ENCODE measurements at regions not wholly inside any gene's neighbourhood (a gene's known extent, or its start where the extent isn't known, plus 50 kb on each side); places are given as distances from the start of the nearest gene placed in this dataset.

- H3K4me3 Mint-ChIP-seq, result no peak overlapping the region
- no peak for TF ChIP-seq CTCF (IDR thresholded peaks at IDR 0.05)
- no peak overlapping the region for H3K4me3 ChIP-seq (ENCODE audit: low read length)
- no peaks in the 10 kb centered on the region for H3K4me1 ChIP-seq (ENCODE audit: control insufficient read depth, insufficient read depth, low read length)
- no peaks in the 10 kb centered on the region for H3K36me3 Mint-ChIP-seq
- H3K27me3 ChIP-seq (ENCODE audit: control insufficient read depth, insufficient read depth, low read length), result no peaks in the 10 kb centered on the region
- ATAC-seq (no peak), DNase-seq (no peak)
- no peak overlapping the region for H3K27ac ChIP-seq (ENCODE audit: low read length)
- H3K4me1 Mint-ChIP-seq, result no peaks in the 10 kb centered on the region
- H3K27ac Mint-ChIP-seq, result no peak overlapping the region
- peaks cover 0 to 11% of the 10 kb centered on the region in 2 donors for H3K9me3 Mint-ChIP-seq
- no peaks in the 10 kb centered on the region for H3K9me3 ChIP-seq (ENCODE audit: control insufficient read depth, insufficient read depth, low read length)
- intact Hi-C loops (cut with micrococcal nuclease), result no loop called here
- H3K36me3 ChIP-seq (ENCODE audit: control insufficient read depth, insufficient read depth, low read length), result no peaks in the 10 kb centered on the region
- H3K27me3 Mint-ChIP-seq (ENCODE audit: low read depth in 2 of 2), result no peaks in the 10 kb centered on the region
These were observed 332.2 kb downstream of the TBC1D4 start for GRCh38 chr13:75149776-75150175.

GRCh38 chr13:75147946-75148345, 334.0 kb downstream of the TBC1D4 start:
- Mint-ChIP-seq H3K27me3 (ENCODE audit: low read depth in 2 of 2) (no peaks in the 10 kb centered on the region), H3K36me3 (no peaks in the 10 kb centered on the region), H3K4me3 (no peak overlapping the region), H3K9me3 (peaks cover 0 to 10% of the 10 kb centered on the region in 2 donors), H3K4me1 (no peaks in the 10 kb centered on the region), H3K27ac (no peak overlapping the region)
- no peak for ATAC-seq
- no peaks in the 10 kb centered on the region for H3K27me3 ChIP-seq (ENCODE audit: control insufficient read depth, insufficient read depth, low read length)
- H3K9me3 ChIP-seq (ENCODE audit: control insufficient read depth, insufficient read depth, low read length), result no peaks in the 10 kb centered on the region
- no peak overlapping the region for H3K4me3 ChIP-seq (ENCODE audit: low read length)
- no peak for DNase-seq
- H3K27ac ChIP-seq (ENCODE audit: low read length), result no peak overlapping the region
- 72% methylated on average over 5 of the region's 5 CpGs for WGBS (ENCODE audit: insufficient coverage)
- intact Hi-C loops (cut with micrococcal nuclease), result no loop called here
- no peaks in the 10 kb centered on the region for H3K36me3 ChIP-seq (ENCODE audit: control insufficient read depth, insufficient read depth, low read length)
- no peak for TF ChIP-seq CTCF (IDR thresholded peaks at IDR 0.05)
- no peaks in the 10 kb centered on the region for H3K4me1 ChIP-seq (ENCODE audit: control insufficient read depth, insufficient read depth, low read length)

GRCh38 chr13:75146436-75146835, 335.5 kb downstream of the TBC1D4 start:
- no CpG with 5 or more reads among the region's 1 CpG for WGBS (ENCODE audit: insufficient coverage)
- H3K4me1 Mint-ChIP-seq, result no peaks in the 10 kb centered on the region
- H3K4me3 ChIP-seq (ENCODE audit: low read length), result no peak overlapping the region
- ATAC-seq (no peak), DNase-seq (no peak)
- no peaks in the 10 kb centered on the region for H3K36me3 Mint-ChIP-seq
- no peaks in the 10 kb centered on the region for H3K36me3 ChIP-seq (ENCODE audit: control insufficient read depth, insufficient read depth, low read length)
- no peaks in the 10 kb centered on the region for H3K9me3 ChIP-seq (ENCODE audit: control insufficient read depth, insufficient read depth, low read length)
- H3K27me3 ChIP-seq (ENCODE audit: control insufficient read depth, insufficient read depth, low read length), result no peaks in the 10 kb centered on the region
- H3K27ac ChIP-seq (ENCODE audit: low read length), result no peak overlapping the region
- H3K27me3 Mint-ChIP-seq (ENCODE audit: low read depth in 2 of 2), result no peaks in the 10 kb centered on the region
- H3K9me3 Mint-ChIP-seq, result peaks cover 0 to 6% of the 10 kb centered on the region in 2 donors
- no peak overlapping the region for H3K4me3 Mint-ChIP-seq
- no peak for TF ChIP-seq CTCF (IDR thresholded peaks at IDR 0.05)
- H3K27ac Mint-ChIP-seq, result no peak overlapping the region
- no peaks in the 10 kb centered on the region for H3K4me1 ChIP-seq (ENCODE audit: control insufficient read depth, insufficient read depth, low read length)
- intact Hi-C loops (cut with micrococcal nuclease), result no loop called here

- Mint-ChIP-seq H3K27ac (no peak overlapping the region), H3K4me3 (no peak overlapping the region), H3K9me3 (peaks cover 0 to 6% of the 10 kb centered on the region in 2 donors), H3K4me1 (no peaks in the 10 kb centered on the region), H3K27me3 (ENCODE audit: low read depth in 2 of 2) (no peaks in the 10 kb centered on the region), H3K36me3 (no peaks in the 10 kb centered on the region)
- intact Hi-C loops (cut with micrococcal nuclease), result no loop called here
- H3K9me3 ChIP-seq (ENCODE audit: control insufficient read depth, insufficient read depth, low read length), result no peaks in the 10 kb centered on the region
- H3K27ac ChIP-seq (ENCODE audit: low read length), result no peak overlapping the region
- H3K36me3 ChIP-seq (ENCODE audit: control insufficient read depth, insufficient read depth, low read length), result no peaks in the 10 kb centered on the region
- DNase-seq, result no peak
- H3K4me1 ChIP-seq (ENCODE audit: control insufficient read depth, insufficient read depth, low read length), result no peaks in the 10 kb centered on the region
- TF ChIP-seq CTCF (IDR thresholded peaks at IDR 0.05), result no peak
- H3K27me3 ChIP-seq (ENCODE audit: control insufficient read depth, insufficient read depth, low read length), result no peaks in the 10 kb centered on the region
- no peak for ATAC-seq
- H3K4me3 ChIP-seq (ENCODE audit: low read length), result no peak overlapping the region
- WGBS (ENCODE audit: insufficient coverage), result 97% methylated on average over 1 of the region's 1 CpG
These were observed 336.0 kb downstream of the TBC1D4 start for GRCh38 chr13:75145927-75146326.
